ENCODE measurements at regions not wholly inside any gene's neighbourhood (a gene's known extent, or its start where the extent isn't known, plus 50 kb on each side); places are given as distances from the start of the nearest gene placed in this dataset.
"Not testable (repeated sequence)": the region's sequence is repeated elsewhere in the genome, so short reads cannot be mapped to it uniquely, and the experiment has no call there.

DNA sequence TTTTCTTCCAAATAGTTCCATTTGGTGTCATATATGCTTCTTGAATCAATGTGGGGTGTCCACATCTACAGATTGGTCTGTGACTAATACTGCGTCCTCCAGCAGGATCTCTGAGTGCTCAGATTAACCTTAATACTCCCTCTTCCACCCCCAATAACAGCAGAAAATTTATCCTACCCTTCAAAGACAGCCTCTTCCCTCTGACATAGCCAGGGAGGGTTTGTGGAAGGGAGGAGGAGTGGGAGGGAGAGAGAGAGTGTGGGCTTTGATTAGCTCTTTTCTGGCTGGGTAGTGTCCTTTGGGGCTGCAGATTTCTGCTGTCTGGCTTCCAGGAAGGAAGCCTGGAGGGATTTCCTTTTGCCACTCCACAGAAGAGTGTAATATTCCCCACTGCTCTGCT, 220.7 kb downstream of the TTC6 start:
- Mint-ChIP-seq H3K27ac (no peak overlapping the region), H3K4me1 (no peaks in the 10 kb centered on the region)
- intact Hi-C loops (cut with micrococcal nuclease): no loop called here

DNA sequence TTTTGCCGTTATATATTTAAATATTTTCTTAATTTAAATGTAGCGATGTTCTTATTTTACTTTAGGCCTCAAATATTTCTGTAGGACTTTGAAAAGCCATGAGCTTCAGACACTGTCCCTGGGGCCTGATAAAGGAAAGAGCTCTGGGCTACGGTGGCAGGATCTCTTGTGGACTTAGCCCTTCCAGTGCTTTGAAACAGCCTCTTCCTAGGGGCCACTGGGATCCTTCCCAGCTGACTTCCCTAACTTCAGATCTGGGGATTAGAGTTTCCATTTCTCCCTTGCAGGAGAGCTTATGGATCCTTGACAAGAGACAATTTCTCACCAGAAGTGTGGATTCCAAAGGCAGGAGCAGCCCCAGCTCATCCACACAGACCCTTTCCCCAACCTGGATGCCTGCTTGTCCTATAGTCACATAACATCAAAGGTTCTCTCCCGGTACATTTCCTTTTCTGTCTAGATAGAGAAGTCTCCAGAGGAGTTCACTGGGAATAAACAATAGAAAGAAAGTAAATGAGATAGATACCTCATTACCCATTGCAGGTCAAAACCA, 221.4 kb downstream of the TTC6 start:
- intact Hi-C loops (cut with micrococcal nuclease): no loop called here
- H3K27ac ChIP-seq (ENCODE audit: low read depth, low read length): no peak overlapping the region
- no peak overlapping the region for H3K4me3 ChIP-seq (ENCODE audit: low read length in 2 of 2)
- no peaks in the 10 kb centered on the region for H3K4me1 ChIP-seq (ENCODE audit: insufficient read depth, low read length)
- Mint-ChIP-seq H3K9me3 (peaks cover 0 to 3% (median 0%) of the 10 kb centered on the region in 8 donors), H3K36me3 (no peaks in the 10 kb centered on the region), H3K27ac (peak overlapping the region in 1 of 7 donors; percentile 17), H3K4me3 (no peak overlapping the region), H3K27me3 (peaks cover 4 to 6% of the 10 kb centered on the region in 2 donors), H3K4me1 (peaks cover 0 to 3% (median 0%) of the 10 kb centered on the region in 4 donors)
- H3K36me3 ChIP-seq (ENCODE audit: insufficient read depth, low read length): no peaks in the 10 kb centered on the region
- no peaks in the 10 kb centered on the region for H3K9me3 ChIP-seq (ENCODE audit: control insufficient read depth in 1 of 2, low read length in 2 of 2)
- H3K27me3 ChIP-seq (ENCODE audit: insufficient read depth, low read length): no peaks in the 10 kb centered on the region
- DNase-seq: no peak
- CTCF ChIA-PET (ENCODE audit: partially characterized antibody): no interaction called here
- POLR2A ChIA-PET (ENCODE audit: partially characterized antibody): no interaction called here

More for the DNA sequence above, 220.7 kb downstream of the TTC6 start:
- DNase-seq: no peak
- no peak overlapping the region for H3K27ac ChIP-seq (ENCODE audit: low read depth, low read length)
- no peaks in the 10 kb centered on the region for H3K9me3 ChIP-seq (ENCODE audit: control insufficient read depth in 1 of 2, low read length in 2 of 2)
- ChIA-PET POLR2A (ENCODE audit: partially characterized antibody) (no interaction called here), CTCF (ENCODE audit: partially characterized antibody) (no interaction called here)
- no peaks in the 10 kb centered on the region for H3K27me3 ChIP-seq (ENCODE audit: insufficient read depth, low read length)
- Mint-ChIP-seq H3K36me3 (no peaks in the 10 kb centered on the region), H3K27me3 (peaks cover 2 to 6% of the 10 kb centered on the region in 2 donors), H3K4me3 (no peak overlapping the region), H3K9me3 (peaks cover 0 to 3% (median 0%) of the 10 kb centered on the region in 8 donors)
- no peaks in the 10 kb centered on the region for H3K4me1 ChIP-seq (ENCODE audit: insufficient read depth, low read length)
- H3K36me3 ChIP-seq (ENCODE audit: insufficient read depth, low read length): no peaks in the 10 kb centered on the region
- H3K4me3 ChIP-seq (ENCODE audit: low read length in 2 of 2): no peak overlapping the region

GRCh38 chr14:37819155-37820015, 224.0 kb downstream of the TTC6 start:
- Mint-ChIP-seq H3K27ac (no peak overlapping the region), H3K36me3 (no peaks in the 10 kb centered on the region), H3K4me3 (no peak overlapping the region), H3K27me3 (peaks cover 4 to 6% of the 10 kb centered on the region in 2 donors), H3K4me1 (peaks cover 0 to 3% (median 0%) of the 10 kb centered on the region in 4 donors), H3K9me3 (peaks cover 0 to 3% (median 0%) of the 10 kb centered on the region in 8 donors)
- Histone ChIP-seq H3K4me3 (ENCODE audit: low read length in 2 of 2) (no peak overlapping the region), H3K4me1 (ENCODE audit: insufficient read depth, low read length) (no peaks in the 10 kb centered on the region), H3K27ac (ENCODE audit: low read depth, low read length) (no peak overlapping the region), H3K27me3 (ENCODE audit: insufficient read depth, low read length) (no peaks in the 10 kb centered on the region), H3K9me3 (ENCODE audit: control insufficient read depth in 1 of 2, low read length in 2 of 2) (no peaks in the 10 kb centered on the region), H3K36me3 (ENCODE audit: insufficient read depth, low read length) (no peaks in the 10 kb centered on the region)
- ChIA-PET POLR2A (ENCODE audit: partially characterized antibody) (no interaction called here), CTCF (ENCODE audit: partially characterized antibody) (no interaction called here)
- intact Hi-C loops (cut with micrococcal nuclease): no loop called here
- DNase-seq: no peak

GRCh38 chr14:37820810-37821209, 225.4 kb downstream of the TTC6 start:
- H3K36me3 ChIP-seq (ENCODE audit: insufficient read depth, low read length); H3K27me3 Mint-ChIP-seq; H3K36me3 Mint-ChIP-seq; H3K27me3 ChIP-seq (ENCODE audit: insufficient read depth, low read length); CTCF ChIA-PET (ENCODE audit: partially characterized antibody); POLR2A ChIA-PET (ENCODE audit: partially characterized antibody); H3K27ac Mint-ChIP-seq; H3K27ac ChIP-seq (ENCODE audit: low read depth, low read length); H3K9me3 ChIP-seq (ENCODE audit: control insufficient read depth in 1 of 2, low read length in 2 of 2); H3K9me3 Mint-ChIP-seq; DNase-seq; intact Hi-C loops (cut with micrococcal nuclease); H3K4me1 ChIP-seq (ENCODE audit: insufficient read depth, low read length); H3K4me1 Mint-ChIP-seq; H3K4me3 ChIP-seq (ENCODE audit: low read length in 2 of 2): not testable (repeated sequence)
- H3K4me3 Mint-ChIP-seq: peak overlapping the region in 1 of 8 donors; percentile 27

DNA sequence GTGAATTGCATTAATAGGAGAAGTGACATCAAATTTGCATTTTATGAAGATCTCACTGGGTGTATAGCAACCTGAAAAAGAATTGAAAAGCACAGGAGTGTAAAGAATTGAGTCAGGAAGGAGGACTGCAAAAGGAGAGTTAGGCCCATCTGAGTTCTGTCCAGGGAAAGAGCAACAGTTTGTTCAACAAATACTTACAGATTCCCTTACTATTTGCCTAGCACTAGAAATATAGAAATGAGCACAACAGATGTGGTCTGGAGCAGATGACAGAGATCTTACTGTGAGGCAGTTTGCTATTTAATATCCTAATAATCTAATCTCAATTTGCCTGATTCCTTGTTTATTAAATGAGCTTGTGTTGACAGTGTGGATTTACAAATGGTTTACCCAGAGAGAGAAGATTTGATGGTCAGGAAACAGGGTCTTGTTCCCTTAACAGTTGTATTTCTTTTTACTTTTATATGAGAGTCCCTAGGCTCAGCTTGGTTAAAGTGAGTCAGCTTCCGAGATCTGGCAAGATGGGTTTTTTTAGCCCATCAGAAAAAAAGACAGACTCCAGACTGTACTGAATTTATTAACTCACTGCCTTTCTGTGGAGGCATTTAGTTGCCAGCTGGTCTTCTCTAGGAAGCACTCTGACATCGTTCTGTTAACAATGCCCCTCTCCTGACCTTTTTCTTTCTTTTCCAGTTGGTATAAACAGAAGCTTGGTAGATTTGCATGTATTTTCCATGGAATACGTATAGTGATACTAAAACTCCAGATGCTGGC, 229.7 kb downstream of the TTC6 start:
- H3K9me3 Mint-ChIP-seq: peaks cover 0 to 6% (median under 1%) of the 10 kb centered on the region in 8 donors
- no peaks in the 10 kb centered on the region for H3K27me3 ChIP-seq (ENCODE audit: insufficient read depth, low read length)
- no peak overlapping the region for H3K4me3 ChIP-seq (ENCODE audit: low read length in 2 of 2)
- ChIA-PET POLR2A (ENCODE audit: partially characterized antibody) (no interaction called here), CTCF (ENCODE audit: partially characterized antibody) (no interaction called here)
- intact Hi-C loops (cut with micrococcal nuclease): no loop called here
- H3K27me3 Mint-ChIP-seq: peaks cover 0 to 2% of the 10 kb centered on the region in 2 donors
- DNase-seq: no peak
- no peaks in the 10 kb centered on the region for H3K4me1 ChIP-seq (ENCODE audit: insufficient read depth, low read length)
- H3K4me1 Mint-ChIP-seq: peaks cover 0 to 3% (median 0%) of the 10 kb centered on the region in 4 donors
- H3K9me3 ChIP-seq (ENCODE audit: control insufficient read depth in 1 of 2, low read length in 2 of 2): no peaks in the 10 kb centered on the region
- H3K4me3 Mint-ChIP-seq: no peak overlapping the region
- H3K36me3 ChIP-seq (ENCODE audit: insufficient read depth, low read length): no peaks in the 10 kb centered on the region
- H3K36me3 Mint-ChIP-seq: no peaks in the 10 kb centered on the region
- H3K27ac Mint-ChIP-seq: no peak overlapping the region
- no peak overlapping the region for H3K27ac ChIP-seq (ENCODE audit: low read depth, low read length)

DNA sequence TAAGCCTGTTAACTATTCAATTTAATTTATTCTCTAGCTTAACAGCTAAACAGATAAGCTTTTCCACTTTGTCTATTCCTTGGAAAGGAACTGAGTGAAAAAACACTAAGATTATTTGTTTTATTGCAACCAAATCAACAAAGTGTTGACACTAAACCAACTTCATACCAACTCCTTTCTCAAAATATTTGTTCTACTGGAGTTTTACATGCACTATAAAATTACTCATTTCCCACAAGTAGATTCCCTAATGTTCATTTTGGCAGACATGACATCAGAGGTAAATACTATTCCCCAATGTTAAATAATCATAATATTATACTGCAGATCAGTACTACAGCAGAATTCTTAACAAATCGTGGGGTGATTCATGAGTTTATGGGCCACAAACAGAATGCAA, 231.4 kb downstream of the TTC6 start:
- H3K9me3 ChIP-seq (ENCODE audit: control insufficient read depth in 1 of 2, low read length in 2 of 2): no peaks in the 10 kb centered on the region
- DNase-seq: no peak
- no peak overlapping the region for H3K27ac Mint-ChIP-seq
- H3K27me3 Mint-ChIP-seq: no peaks in the 10 kb centered on the region
- ChIA-PET CTCF (ENCODE audit: partially characterized antibody) (no interaction called here), POLR2A (ENCODE audit: partially characterized antibody) (no interaction called here)
- no peaks in the 10 kb centered on the region for H3K36me3 Mint-ChIP-seq
- no peaks in the 10 kb centered on the region for H3K27me3 ChIP-seq (ENCODE audit: insufficient read depth, low read length)
- H3K4me1 Mint-ChIP-seq: no peaks in the 10 kb centered on the region
- intact Hi-C loops (cut with micrococcal nuclease): no loop called here
- no peak overlapping the region for H3K4me3 ChIP-seq (ENCODE audit: low read length in 2 of 2)
- no peak overlapping the region for H3K27ac ChIP-seq (ENCODE audit: low read depth, low read length)
- peaks cover 0 to 18% (median 12%) of the 10 kb centered on the region in 8 donors for H3K9me3 Mint-ChIP-seq
- H3K4me3 Mint-ChIP-seq: no peak overlapping the region
- no peaks in the 10 kb centered on the region for H3K4me1 ChIP-seq (ENCODE audit: insufficient read depth, low read length)
- no peaks in the 10 kb centered on the region for H3K36me3 ChIP-seq (ENCODE audit: insufficient read depth, low read length)

DNA sequence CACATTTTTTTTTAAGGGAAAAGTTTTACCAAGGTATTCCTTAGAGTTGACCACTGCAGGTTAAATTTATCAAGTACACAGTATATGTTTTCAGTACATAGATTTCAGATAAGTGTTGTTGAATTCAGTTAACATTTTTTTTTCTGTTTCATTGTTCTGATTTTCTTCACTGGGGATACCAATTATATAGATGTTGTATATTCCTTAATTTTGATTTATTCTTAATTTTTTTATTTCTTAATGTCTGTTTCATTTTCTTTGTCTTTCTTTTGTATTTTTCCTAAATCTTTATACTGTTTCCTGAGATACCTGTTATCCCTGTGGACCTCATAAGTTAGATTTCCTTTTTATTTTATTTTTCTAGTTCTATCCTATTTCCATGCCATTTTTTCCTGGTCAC, 234.8 kb downstream of the TTC6 start:
- no peak overlapping the region for H3K4me3 Mint-ChIP-seq

More for the DNA sequence above, 234.8 kb downstream of the TTC6 start:
- Mint-ChIP-seq H3K9me3 (peaks cover 0 to 46% (median 35%) of the 10 kb centered on the region in 8 donors), H3K36me3 (no peaks in the 10 kb centered on the region), H3K27me3 (no peaks in the 10 kb centered on the region), H3K4me1 (no peaks in the 10 kb centered on the region), H3K27ac (no peak overlapping the region)
- Histone ChIP-seq H3K36me3 (ENCODE audit: insufficient read depth, low read length) (no peaks in the 10 kb centered on the region), H3K9me3 (ENCODE audit: control insufficient read depth in 1 of 2, low read length in 2 of 2) (no peaks in the 10 kb centered on the region), H3K4me1 (ENCODE audit: insufficient read depth, low read length) (no peaks in the 10 kb centered on the region), H3K27ac (ENCODE audit: low read depth, low read length) (no peak overlapping the region), H3K27me3 (ENCODE audit: insufficient read depth, low read length) (no peaks in the 10 kb centered on the region), H3K4me3 (ENCODE audit: low read length in 2 of 2) (no peak overlapping the region)
- ChIA-PET POLR2A (ENCODE audit: partially characterized antibody) (no interaction called here), CTCF (ENCODE audit: partially characterized antibody) (no interaction called here)
- no peak for DNase-seq
- intact Hi-C loops (cut with micrococcal nuclease): no loop called here

Data from CD4-positive, alpha-beta memory T cell (primary cell).